NB4 (cell line): ENCODE measurements at regions not wholly inside any gene's neighbourhood (a gene's known extent, or its start where the extent isn't known, plus 50 kb on each side); places are given as distances from the start of the nearest gene placed in this dataset.

Experiments
- DNase-seq: peaks from one replicate; pipeline ENCODE4 v3.0.0; 2010; ENCODE audit warnings: low read depth
- H3K4me3 ChIP-seq: one replicate; pipeline ENCODE4 v1.5.1; 2011; ENCODE audit warnings: mild to moderate bottlenecking, low read depth, low read length, moderate library complexity
- CTCF ChIP-seq: IDR thresholded peaks from one replicate; pipeline ENCODE4 v1.5.1; 2012; ENCODE audit warnings: low read depth, low read length
- MAX ChIP-seq: IDR thresholded peaks from 2 replicates; pipeline ENCODE4 v1.6.1; 2011; ENCODE audit warnings: low read depth, low read length
- MYC ChIP-seq: IDR thresholded peaks from 2 replicates; pipeline ENCODE4 v1.6.1; 2011; ENCODE audit warnings: low read depth, low read length
- POLR2A ChIP-seq: IDR thresholded peaks from 2 replicates; pipeline ENCODE4 v1.6.1; 2011; ENCODE audit warnings: mild to moderate bottlenecking; ENCODE audit not compliant: insufficient read length; ENCODE audit errors: extremely low read depth

- H3K4me3 ChIP-seq: no peak overlapping the region
- DNase-seq: no peak
- TF ChIP-seq MAX (no peak), MYC (no peak), CTCF (no peak)
Observed at GRCh38 chr7:138259675-138260074, 183.4 kb downstream of the AKR1D1 start.

- H3K4me3 ChIP-seq: no peak overlapping the region
- no peak for DNase-seq
- TF ChIP-seq CTCF (no peak), MAX (no peak), MYC (no peak)
Observed at GRCh38 chr7:138267934-138268333, 191.7 kb downstream of the AKR1D1 start.

- H3K4me3 ChIP-seq: no peak overlapping the region
- TF ChIP-seq POLR2A: no peak
- no peak for TF ChIP-seq CTCF
- no peak for TF ChIP-seq MYC
Observed at GRCh38 chr7:138276891-138277290, 183.2 kb upstream of the TRIM24 start.

DNA sequence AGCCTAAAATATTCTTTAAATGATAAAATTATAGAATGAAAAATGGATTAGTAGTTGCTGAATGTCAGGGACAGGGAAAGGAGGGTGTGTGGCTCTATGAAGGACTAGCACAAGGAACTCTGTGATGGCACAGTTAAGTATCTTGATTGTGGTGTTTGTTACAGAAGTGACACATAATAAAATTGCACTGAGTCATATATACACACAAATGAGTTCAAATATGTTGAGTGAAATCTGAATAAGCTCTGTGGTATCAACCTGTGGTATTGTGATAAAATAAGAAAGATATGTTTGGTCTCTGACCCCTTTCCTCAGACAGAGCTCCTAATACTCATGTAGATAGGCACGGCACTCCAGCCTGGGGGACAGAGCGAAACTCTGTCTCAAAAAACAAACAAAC lies 181.5 kb upstream of the TRIM24 start:
- no peak for DNase-seq

More at GRCh38 chr7:138276891-138277290, 183.2 kb upstream of the TRIM24 start:
- no peak for DNase-seq

GRCh38 chr7:138282997-138283396 lies 177.1 kb upstream of the TRIM24 start:
- TF ChIP-seq CTCF (no peak), MAX (no peak), POLR2A (no peak), MYC (no peak)
- DNase-seq: no peak
- H3K4me3 ChIP-seq: no peak overlapping the region

More for the DNA sequence above, 181.5 kb upstream of the TRIM24 start:
- TF ChIP-seq POLR2A (no peak), MYC (no peak), CTCF (no peak), MAX (no peak)
- H3K4me3 ChIP-seq: no peak overlapping the region

- no peak overlapping the region for H3K4me3 ChIP-seq
- TF ChIP-seq CTCF (no peak), POLR2A (no peak), MYC (no peak), MAX (no peak)
- no peak for DNase-seq
Observed at GRCh38 chr7:138285129-138285528, 174.9 kb upstream of the TRIM24 start.
